ENCODE measurements at regions not wholly inside any gene's neighbourhood (a gene's known extent, or its start where the extent isn't known, plus 50 kb on each side); places are given as distances from the start of the nearest gene placed in this dataset.
"Not testable (repeated sequence)": the region's sequence is repeated elsewhere in the genome, so short reads cannot be mapped to it uniquely, and the experiment has no call there.

- H2BK20ac ChIP-seq (ENCODE audit: low read depth, low read length, poor library complexity, severe bottlenecking); H3K4me1 ChIP-seq (ENCODE audit: insufficient read depth, low read length); H3T11ph ChIP-seq (ENCODE audit: low read length); H3K4me1 Mint-ChIP-seq; H3K18ac ChIP-seq (ENCODE audit: insufficient read length, low read depth, low read length); H3K79me2 ChIP-seq (ENCODE audit: insufficient read depth, low read length); H2BK12ac ChIP-seq (ENCODE audit: insufficient read length, low read depth, low read length); H3K27ac Mint-ChIP-seq; H4K20me1 ChIP-seq (ENCODE audit: control insufficient read depth, insufficient read depth, insufficient read length); H2BK15ac ChIP-seq (ENCODE audit: low read depth, low read length); H3K9ac ChIP-seq (ENCODE audit: extremely low read depth, insufficient read length, low read length); H3K27ac ChIP-seq (ENCODE audit: insufficient read length, low read depth, low read length); H3K4me3 Mint-ChIP-seq; H3K27me3 Mint-ChIP-seq (ENCODE audit: low read depth); H4K8ac ChIP-seq (replicated peaks; ENCODE audit: insufficient read length, low read depth, low read length); H2BK120ac ChIP-seq (ENCODE audit: low read depth, low read length, poor library complexity, severe bottlenecking); H3K27me3 ChIP-seq (ENCODE audit: insufficient read depth, low read length); H3K4ac ChIP-seq (ENCODE audit: low read depth, low read length); H3K14ac ChIP-seq (ENCODE audit: insufficient read depth, low read length); H2BK5ac ChIP-seq (ENCODE audit: insufficient read length, low read length); H3K23ac ChIP-seq (ENCODE audit: insufficient read length, low read depth, low read length); H4K5ac ChIP-seq (ENCODE audit: insufficient read length, low read depth, low read length); H2AFZ ChIP-seq (ENCODE audit: low read length); H4K91ac ChIP-seq (ENCODE audit: insufficient read length, low read depth, low read length); H3K56ac ChIP-seq (ENCODE audit: insufficient read length, low read depth, low read length); H3K4me2 ChIP-seq (ENCODE audit: insufficient read depth, insufficient read length, low read length); H2AK5ac ChIP-seq (ENCODE audit: insufficient read length, low read length); H3K23me2 ChIP-seq (ENCODE audit: insufficient read length, low read depth, low read length, poor library complexity, severe bottlenecking); H3K79me1 ChIP-seq (ENCODE audit: insufficient read depth, low read depth, low read length, poor library complexity, severe bottlenecking): not testable (repeated sequence)
- DNase-seq: peak; percentile 82
- Mint-ChIP-seq H3K36me3 (ENCODE audit: insufficient read depth in 1 of 3, low read depth in 3 of 3) (peaks cover 25 to 44% (median 33%) of the 10 kb centered on the region in 3 experiments), H3K9me3 (peaks cover 28 to 36% of the 10 kb centered on the region in 2 experiments)
- H3K9me3 ChIP-seq (ENCODE audit: control insufficient read depth, low read depth, low read length): peaks cover 28% of the 10 kb centered on the region
- TF ChIP-seq CTCF (conservative IDR thresholded peaks at IDR 0.05): peak; percentile 85
- WGBS (ENCODE audit: extremely low coverage, insufficient read length, low lambda C conversion rate): no CpG with 5 or more reads among the region's 11 CpGs
These were observed 921.3 kb upstream of the PCDH10 start for GRCh38 chr4:132227857-132228165.
